ENCODE measurements at regions not wholly inside any gene's neighbourhood (a gene's known extent, or its start where the extent isn't known, plus 50 kb on each side); places are given as distances from the start of the nearest gene placed in this dataset.

DNA sequence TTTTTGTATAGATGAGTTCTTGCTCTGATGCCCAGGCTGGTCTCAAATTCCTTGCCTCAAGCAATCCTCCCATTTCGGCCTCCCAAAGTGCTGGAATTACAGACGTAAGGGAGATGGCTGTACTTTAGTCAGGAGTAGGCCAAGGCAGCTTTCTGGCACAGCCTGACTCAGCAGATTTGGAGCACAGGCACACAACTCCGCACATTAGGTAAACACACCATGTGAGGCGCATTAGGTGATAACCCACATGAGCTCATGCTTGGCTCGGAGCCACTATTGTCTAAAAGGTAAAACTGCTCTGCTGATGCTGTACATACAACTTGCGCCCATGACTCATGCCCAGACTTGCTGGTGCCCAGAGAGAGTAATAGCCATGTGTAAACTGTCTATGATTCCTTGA, 1157.9 kb downstream of the TAF11L14 start (continued):
- TF ChIP-seq ZNF404 (tag by site-specific recombination; IDR thresholded peaks at IDR 0.05) (0 out of 2 replicates have a peak, but pooled peaks have one; percentile 25), PRDM1 (tag by site-specific recombination; IDR thresholded peaks at IDR 0.05) (peak; percentile 88), ZNF791 (tag by site-specific recombination; IDR thresholded peaks at IDR 0.05) (no peak), KLF16 (tag by site-specific recombination; IDR thresholded peaks at IDR 0.05) (no peak), ZNF37A (tag by site-specific recombination; IDR thresholded peaks at IDR 0.05) (no peak), ZNF157 (tag by site-specific recombination; IDR thresholded peaks at IDR 0.05) (no peak), ZSCAN30 (tag by site-specific recombination; IDR thresholded peaks at IDR 0.05) (no peak), ZNF394 (tag by site-specific recombination; IDR thresholded peaks at IDR 0.05; ENCODE audit: borderline replicate concordance) (peak; percentile 43; the same call in 1 of the 2 replicates), ZNF624 (tag by site-specific recombination; IDR thresholded peaks at IDR 0.05) (no peak), ZNF473 (tag by site-specific recombination; IDR thresholded peaks at IDR 0.05) (no peak), ZNF223 (tag by site-specific recombination; IDR thresholded peaks at IDR 0.05) (no peak), GLIS1 (tag by site-specific recombination; IDR thresholded peaks at IDR 0.05) (no peak), ZNF133 (tag by site-specific recombination; IDR thresholded peaks at IDR 0.05) (no peak), OSR2 (tag by site-specific recombination; IDR thresholded peaks at IDR 0.05) (no peak), ZNF2 (tag by site-specific recombination; IDR thresholded peaks at IDR 0.05) (no peak), ZNF600 (tag by site-specific recombination; IDR thresholded peaks at IDR 0.05) (0 out of 2 replicates have a peak, but pooled peaks have one; percentile 33), ZNF112 (tag by site-specific recombination; IDR thresholded peaks at IDR 0.05) (no peak), HOXD13 (CRISPR knock-in tag; IDR thresholded peaks at IDR 0.05; ENCODE audit: borderline replicate concordance) (no peak), KLF1 (tag by site-specific recombination; IDR thresholded peaks at IDR 0.05) (no peak), TCF7L2 (IDR thresholded peaks at IDR 0.05; ENCODE audit: borderline replicate concordance, low read depth, low read length) (no peak), YY1 (tag by site-specific recombination; IDR thresholded peaks at IDR 0.05) (no peak), KLF7 (tag by site-specific recombination; IDR thresholded peaks at IDR 0.05; ENCODE audit: borderline replicate concordance) (no peak)
- TF ChIP-seq, protein P1, sequence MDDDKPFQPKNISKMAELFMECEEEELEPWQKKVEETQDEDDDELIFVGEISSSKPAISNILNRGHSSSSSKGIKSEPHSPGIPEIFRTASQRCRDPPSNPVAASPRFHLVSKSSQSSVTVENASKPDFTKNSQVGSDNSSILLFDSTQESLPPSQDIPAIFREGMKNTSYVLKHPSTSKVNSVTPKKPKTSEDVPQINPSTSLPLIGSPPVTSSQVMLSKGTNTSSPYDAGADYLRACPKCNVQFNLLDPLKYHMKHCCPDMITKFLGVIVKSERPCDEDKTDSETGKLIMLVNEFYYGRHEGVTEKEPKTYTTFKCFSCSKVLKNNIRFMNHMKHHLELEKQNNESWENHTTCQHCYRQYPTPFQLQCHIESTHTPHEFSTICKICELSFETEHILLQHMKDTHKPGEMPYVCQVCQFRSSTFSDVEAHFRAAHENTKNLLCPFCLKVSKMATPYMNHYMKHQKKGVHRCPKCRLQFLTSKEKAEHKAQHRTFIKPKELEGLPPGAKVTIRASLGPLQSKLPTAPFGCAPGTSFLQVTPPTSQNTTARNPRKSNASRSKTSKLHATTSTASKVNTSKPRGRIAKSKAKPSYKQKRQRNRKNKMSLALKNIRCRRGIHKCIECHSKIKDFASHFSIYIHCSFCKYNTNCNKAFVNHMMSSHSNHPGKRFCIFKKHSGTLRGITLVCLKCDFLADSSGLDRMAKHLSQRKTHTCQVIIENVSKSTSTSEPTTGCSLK (tag by site-specific recombination; IDR thresholded peaks at IDR 0.05): no peak
- TF ChIP-seq, protein P2, sequence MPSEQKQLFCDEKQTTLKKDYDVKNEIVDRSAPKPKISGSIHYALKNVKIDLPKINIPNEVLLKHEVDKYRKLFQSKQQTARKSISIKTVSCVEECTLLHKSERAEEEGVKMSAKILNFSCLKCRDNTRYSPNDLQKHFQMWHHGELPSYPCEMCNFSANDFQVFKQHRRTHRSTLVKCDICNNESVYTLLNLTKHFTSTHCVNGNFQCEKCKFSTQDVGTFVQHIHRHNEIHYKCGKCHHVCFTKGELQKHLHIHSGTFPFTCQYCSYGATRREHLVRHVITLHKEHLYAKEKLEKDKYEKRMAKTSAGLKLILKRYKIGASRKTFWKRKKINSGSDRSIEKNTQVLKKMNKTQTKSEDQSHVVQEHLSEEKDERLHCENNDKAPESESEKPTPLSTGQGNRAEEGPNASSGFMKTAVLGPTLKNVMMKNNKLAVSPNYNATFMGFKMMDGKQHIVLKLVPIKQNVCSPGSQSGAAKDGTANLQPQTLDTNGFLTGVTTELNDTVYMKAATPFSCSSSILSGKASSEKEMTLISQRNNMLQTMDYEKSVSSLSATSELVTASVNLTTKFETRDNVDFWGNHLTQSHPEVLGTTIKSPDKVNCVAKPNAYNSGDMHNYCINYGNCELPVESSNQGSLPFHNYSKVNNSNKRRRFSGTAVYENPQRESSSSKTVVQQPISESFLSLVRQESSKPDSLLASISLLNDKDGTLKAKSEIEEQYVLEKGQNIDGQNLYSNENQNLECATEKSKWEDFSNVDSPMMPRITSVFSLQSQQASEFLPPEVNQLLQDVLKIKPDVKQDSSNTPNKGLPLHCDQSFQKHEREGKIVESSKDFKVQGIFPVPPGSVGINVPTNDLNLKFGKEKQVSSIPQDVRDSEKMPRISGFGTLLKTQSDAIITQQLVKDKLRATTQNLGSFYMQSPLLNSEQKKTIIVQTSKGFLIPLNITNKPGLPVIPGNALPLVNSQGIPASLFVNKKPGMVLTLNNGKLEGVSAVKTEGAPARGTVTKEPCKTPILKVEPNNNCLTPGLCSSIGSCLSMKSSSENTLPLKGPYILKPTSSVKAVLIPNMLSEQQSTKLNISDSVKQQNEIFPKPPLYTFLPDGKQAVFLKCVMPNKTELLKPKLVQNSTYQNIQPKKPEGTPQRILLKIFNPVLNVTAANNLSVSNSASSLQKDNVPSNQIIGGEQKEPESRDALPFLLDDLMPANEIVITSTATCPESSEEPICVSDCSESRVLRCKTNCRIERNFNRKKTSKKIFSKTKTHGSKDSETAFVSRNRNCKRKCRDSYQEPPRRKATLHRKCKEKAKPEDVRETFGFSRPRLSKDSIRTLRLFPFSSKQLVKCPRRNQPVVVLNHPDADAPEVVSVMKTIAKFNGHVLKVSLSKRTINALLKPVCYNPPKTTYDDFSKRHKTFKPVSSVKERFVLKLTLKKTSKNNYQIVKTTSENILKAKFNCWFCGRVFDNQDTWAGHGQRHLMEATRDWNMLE (tag by site-specific recombination; conservative IDR thresholded peaks at IDR 0.05; ENCODE audit: low read depth): no peak
- TF ChIP-seq, protein P3, sequence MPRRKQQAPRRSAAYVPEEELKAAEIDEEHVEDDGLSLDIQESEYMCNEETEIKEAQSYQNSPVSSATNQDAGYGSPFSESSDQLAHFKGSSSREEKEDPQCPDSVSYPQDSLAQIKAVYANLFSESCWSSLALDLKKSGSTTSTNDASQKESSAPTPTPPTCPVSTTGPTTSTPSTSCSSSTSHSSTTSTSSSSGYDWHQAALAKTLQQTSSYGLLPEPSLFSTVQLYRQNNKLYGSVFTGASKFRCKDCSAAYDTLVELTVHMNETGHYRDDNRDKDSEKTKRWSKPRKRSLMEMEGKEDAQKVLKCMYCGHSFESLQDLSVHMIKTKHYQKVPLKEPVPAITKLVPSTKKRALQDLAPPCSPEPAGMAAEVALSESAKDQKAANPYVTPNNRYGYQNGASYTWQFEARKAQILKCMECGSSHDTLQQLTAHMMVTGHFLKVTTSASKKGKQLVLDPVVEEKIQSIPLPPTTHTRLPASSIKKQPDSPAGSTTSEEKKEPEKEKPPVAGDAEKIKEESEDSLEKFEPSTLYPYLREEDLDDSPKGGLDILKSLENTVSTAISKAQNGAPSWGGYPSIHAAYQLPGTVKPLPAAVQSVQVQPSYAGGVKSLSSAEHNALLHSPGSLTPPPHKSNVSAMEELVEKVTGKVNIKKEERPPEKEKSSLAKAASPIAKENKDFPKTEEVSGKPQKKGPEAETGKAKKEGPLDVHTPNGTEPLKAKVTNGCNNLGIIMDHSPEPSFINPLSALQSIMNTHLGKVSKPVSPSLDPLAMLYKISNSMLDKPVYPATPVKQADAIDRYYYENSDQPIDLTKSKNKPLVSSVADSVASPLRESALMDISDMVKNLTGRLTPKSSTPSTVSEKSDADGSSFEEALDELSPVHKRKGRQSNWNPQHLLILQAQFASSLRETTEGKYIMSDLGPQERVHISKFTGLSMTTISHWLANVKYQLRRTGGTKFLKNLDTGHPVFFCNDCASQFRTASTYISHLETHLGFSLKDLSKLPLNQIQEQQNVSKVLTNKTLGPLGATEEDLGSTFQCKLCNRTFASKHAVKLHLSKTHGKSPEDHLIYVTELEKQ (tag by site-specific recombination; IDR thresholded peaks at IDR 0.05; ENCODE audit: borderline replicate concordance): no peak
- TF ChIP-seq, protein P4, sequence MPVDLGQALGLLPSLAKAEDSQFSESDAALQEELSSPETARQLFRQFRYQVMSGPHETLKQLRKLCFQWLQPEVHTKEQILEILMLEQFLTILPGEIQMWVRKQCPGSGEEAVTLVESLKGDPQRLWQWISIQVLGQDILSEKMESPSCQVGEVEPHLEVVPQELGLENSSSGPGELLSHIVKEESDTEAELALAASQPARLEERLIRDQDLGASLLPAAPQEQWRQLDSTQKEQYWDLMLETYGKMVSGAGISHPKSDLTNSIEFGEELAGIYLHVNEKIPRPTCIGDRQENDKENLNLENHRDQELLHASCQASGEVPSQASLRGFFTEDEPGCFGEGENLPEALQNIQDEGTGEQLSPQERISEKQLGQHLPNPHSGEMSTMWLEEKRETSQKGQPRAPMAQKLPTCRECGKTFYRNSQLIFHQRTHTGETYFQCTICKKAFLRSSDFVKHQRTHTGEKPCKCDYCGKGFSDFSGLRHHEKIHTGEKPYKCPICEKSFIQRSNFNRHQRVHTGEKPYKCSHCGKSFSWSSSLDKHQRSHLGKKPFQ (tag by site-specific recombination; IDR thresholded peaks at IDR 0.05): no peak
- TF ChIP-seq, protein P5, sequence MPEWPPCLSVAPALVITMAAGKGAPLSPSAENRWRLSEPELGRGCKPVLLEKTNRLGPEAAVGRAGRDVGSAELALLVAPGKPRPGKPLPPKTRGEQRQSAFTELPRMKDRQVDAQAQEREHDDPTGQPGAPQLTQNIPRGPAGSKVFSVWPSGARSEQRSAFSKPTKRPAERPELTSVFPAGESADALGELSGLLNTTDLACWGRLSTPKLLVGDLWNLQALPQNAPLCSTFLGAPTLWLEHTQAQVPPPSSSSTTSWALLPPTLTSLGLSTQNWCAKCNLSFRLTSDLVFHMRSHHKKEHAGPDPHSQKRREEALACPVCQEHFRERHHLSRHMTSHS (tag by site-specific recombination; IDR thresholded peaks at IDR 0.05): no peak
- TF ChIP-seq, protein P6, sequence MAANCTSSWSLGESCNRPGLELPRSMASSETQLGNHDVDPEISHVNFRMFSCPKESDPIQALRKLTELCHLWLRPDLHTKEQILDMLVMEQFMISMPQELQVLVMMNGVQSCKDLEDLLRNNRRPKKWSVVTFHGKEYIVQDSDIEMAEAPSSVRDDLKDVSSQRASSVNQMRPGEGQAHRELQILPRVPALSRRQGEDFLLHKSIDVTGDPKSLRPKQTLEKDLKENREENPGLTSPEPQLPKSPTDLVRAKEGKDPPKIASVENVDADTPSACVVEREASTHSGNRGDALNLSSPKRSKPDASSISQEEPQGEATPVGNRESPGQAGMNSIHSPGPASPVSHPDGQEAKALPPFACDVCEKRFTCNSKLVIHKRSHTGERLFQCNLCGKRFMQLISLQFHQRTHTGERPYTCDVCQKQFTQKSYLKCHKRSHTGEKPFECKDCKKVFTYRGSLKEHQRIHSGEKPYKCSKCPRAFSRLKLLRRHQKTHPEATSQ (tag by site-specific recombination; IDR thresholded peaks at IDR 0.05): no peak

Measured in HEK293 (cell line).